ENCODE measurements at regions not wholly inside any gene's neighbourhood (a gene's known extent, or its start where the extent isn't known, plus 50 kb on each side); places are given as distances from the start of the nearest gene placed in this dataset.

- H3K9me3 ChIP-seq, result peaks cover 0 to 15% (median 12%) of the 10 kb centered on the region in 3 donors
- no peaks in the 10 kb centered on the region for H3K36me3 ChIP-seq
- peaks cover 0 to 7% (median 0%) of the 10 kb centered on the region in 4 donors for H3K27me3 ChIP-seq
- no peak overlapping the region for H3K4me3 ChIP-seq
- 91 to 97% methylated on average over 7 to 10 of the region's 13 CpGs for WGBS, 2 donors
- intact Hi-C loops (cut with DNase I), result no loop called here
- H3K27ac ChIP-seq, result no peak overlapping the region
- TF ChIP-seq POLR2A (IDR thresholded peaks at IDR 0.05), result no peak
- TF ChIP-seq CTCF (IDR thresholded peaks at IDR 0.05), result no peak
- no peak for DNase-seq
- H3K4me1 ChIP-seq, result peaks cover 0 to 14% (median 0%) of the 10 kb centered on the region in 3 donors
These were observed 297.8 kb downstream of the WDR11 start for GRCh38 chr10:121148921-121149320.

GRCh38 chr10:121152033-121152432 is 300.9 kb downstream of the WDR11 start:
- H3K36me3 ChIP-seq, result no peaks in the 10 kb centered on the region
- intact Hi-C loops (cut with DNase I), result no loop called here
- peaks cover 0 to 28% (median 7%) of the 10 kb centered on the region in 3 donors for H3K4me1 ChIP-seq
- TF ChIP-seq CTCF (IDR thresholded peaks at IDR 0.05) (no peak), POLR2A (IDR thresholded peaks at IDR 0.05) (no peak)
- H3K9me3 ChIP-seq, result no peaks in the 10 kb centered on the region
- no peak for DNase-seq
- 54 to 87% methylated on average over 2 of the region's 2 CpGs for WGBS, 2 donors
- peaks cover 0 to 7% (median 0%) of the 10 kb centered on the region in 4 donors for H3K27me3 ChIP-seq
- no peak overlapping the region for H3K4me3 ChIP-seq
- H3K27ac ChIP-seq, result no peak overlapping the region

- Histone ChIP-seq H3K4me1 (peaks cover 0 to 20% (median 7%) of the 10 kb centered on the region in 3 donors), H3K9me3 (no peaks in the 10 kb centered on the region), H3K4me3 (no peak overlapping the region), H3K36me3 (no peaks in the 10 kb centered on the region), H3K27ac (no peak overlapping the region), H3K27me3 (peaks cover 0 to 7% (median 0%) of the 10 kb centered on the region in 4 donors)
- DNase-seq, result no peak
- 85 to 97% methylated on average over 1 of the region's 1 CpG for WGBS, 2 donors
- no peak for TF ChIP-seq CTCF (IDR thresholded peaks at IDR 0.05)
- no peak for TF ChIP-seq POLR2A (IDR thresholded peaks at IDR 0.05)
- intact Hi-C loops (cut with DNase I), result no loop called here
These were observed 301.8 kb downstream of the WDR11 start for GRCh38 chr10:121152935-121153334.

- no peak for TF ChIP-seq CTCF (IDR thresholded peaks at IDR 0.05)
- TF ChIP-seq POLR2A (IDR thresholded peaks at IDR 0.05), result no peak
- WGBS, 2 donors, result 60 to 64% methylated on average over 2 of the region's 2 CpGs
- H3K36me3 ChIP-seq, result no peaks in the 10 kb centered on the region
- H3K4me1 ChIP-seq, result peaks cover 0 to 34% (median 7%) of the 10 kb centered on the region in 3 donors
- H3K27ac ChIP-seq, result peak overlapping the region in 1 of 4 donors; percentile 5
- DNase-seq, result no peak
- H3K4me3 ChIP-seq, result no peak overlapping the region
- intact Hi-C loops (cut with DNase I), result no loop called here
- no peaks in the 10 kb centered on the region for H3K9me3 ChIP-seq
- no peaks in the 10 kb centered on the region for H3K27me3 ChIP-seq
These were observed 303.1 kb downstream of the WDR11 start for GRCh38 chr10:121154310-121154709.

- Histone ChIP-seq H3K27me3 (no peaks in the 10 kb centered on the region), H3K4me1 (peaks cover 0 to 39% (median 7%) of the 10 kb centered on the region in 3 donors), H3K36me3 (no peaks in the 10 kb centered on the region), H3K27ac (peak overlapping the region in 1 of 4 donors; percentile 5), H3K4me3 (no peak overlapping the region), H3K9me3 (no peaks in the 10 kb centered on the region)
- DNase-seq, result no peak
- 20 to 23% methylated on average over 5 of the region's 5 CpGs for WGBS, 2 donors
- intact Hi-C loops (cut with DNase I), result no loop called here
- TF ChIP-seq CTCF (IDR thresholded peaks at IDR 0.05), result no peak
- no peak for TF ChIP-seq POLR2A (IDR thresholded peaks at IDR 0.05)
These were observed 303.7 kb downstream of the WDR11 start for GRCh38 chr10:121154846-121155245.
